ENCODE measurements at regions not wholly inside any gene's neighbourhood (a gene's known extent, or its start where the extent isn't known, plus 50 kb on each side); places are given as distances from the start of the nearest gene placed in this dataset.

DNA sequence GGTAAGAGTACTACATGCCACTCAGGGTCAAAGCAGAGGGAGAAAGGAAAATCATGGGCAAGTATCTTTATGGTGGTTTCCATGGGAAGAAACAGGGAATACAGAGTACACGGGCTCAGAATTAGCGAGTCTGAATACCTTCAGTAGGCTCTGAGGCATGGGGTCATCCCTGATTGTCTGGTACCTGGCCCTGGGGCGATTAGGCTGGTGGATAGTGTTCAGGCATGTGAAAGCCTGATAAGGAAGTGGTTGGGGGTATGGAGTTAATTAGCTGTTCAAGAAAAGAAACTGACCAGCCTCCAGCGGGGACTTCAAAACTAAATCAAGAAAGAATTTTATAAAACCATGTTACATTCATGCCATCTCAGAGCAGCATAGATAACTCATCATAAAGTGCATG lies 518.8 kb downstream of the RAB28 start:
- Histone ChIP-seq H3K4me2 (no peak overlapping the region), H4K20me1 (ENCODE audit: insufficient read depth) (no peaks in the 10 kb centered on the region), H3K36me3 (ENCODE audit: low read depth) (no peaks in the 10 kb centered on the region), H2AFZ (no peak overlapping the region), H3K9me2 (ENCODE audit: insufficient read depth) (no peaks in the 10 kb centered on the region), H3K4me3 (no peak overlapping the region), H3K27ac (no peak overlapping the region), H3K4me1 (replicated peaks; ENCODE audit: insufficient read depth) (no peaks in the 10 kb centered on the region), H3F3A (ENCODE audit: insufficient read depth, low read depth) (no peaks in the 10 kb centered on the region), H3K79me2 (ENCODE audit: low read depth) (no peaks in the 10 kb centered on the region), H3K27me3 (ENCODE audit: insufficient read depth, low read depth) (no peaks in the 10 kb centered on the region), H3K9me3 (ENCODE audit: insufficient read depth, low read depth) (no peaks in the 10 kb centered on the region)
- intact Hi-C loops (cut with micrococcal nuclease; ENCODE audit: unreplicated experiment), result no loop called here
- ChIA-PET POLR2A (ENCODE audit: unreplicated experiment) (no interaction called here), CTCF (no interaction called here)
- TF ChIP-seq EZH2 (IDR thresholded peaks at IDR 0.05; ENCODE audit: low read depth), result no peak
- TF ChIP-seq CTCF (conservative IDR thresholded peaks at IDR 0.05), result no peak
- BruUV-seq (replicated peaks), result no TSS peak
- no peak for DNase-seq

GRCh38 chr4:12963912-12964311 lies 520.2 kb downstream of the RAB28 start:
- intact Hi-C loops (cut with micrococcal nuclease; ENCODE audit: unreplicated experiment), result no loop called here
- BruUV-seq (replicated peaks), result no TSS peak
- ChIA-PET POLR2A (ENCODE audit: unreplicated experiment) (no interaction called here), CTCF (no interaction called here)
- Histone ChIP-seq H3K27me3 (ENCODE audit: insufficient read depth, low read depth) (no peaks in the 10 kb centered on the region), H3K9me2 (ENCODE audit: insufficient read depth) (no peaks in the 10 kb centered on the region), H3K79me2 (ENCODE audit: low read depth) (no peaks in the 10 kb centered on the region), H3K4me1 (replicated peaks; ENCODE audit: insufficient read depth) (no peaks in the 10 kb centered on the region), H4K20me1 (ENCODE audit: insufficient read depth) (no peaks in the 10 kb centered on the region), H3K27ac (no peak overlapping the region), H3K4me3 (no peak overlapping the region), H3K9me3 (ENCODE audit: insufficient read depth, low read depth) (no peaks in the 10 kb centered on the region), H2AFZ (no peak overlapping the region), H3K36me3 (ENCODE audit: low read depth) (no peaks in the 10 kb centered on the region), H3F3A (ENCODE audit: insufficient read depth, low read depth) (no peaks in the 10 kb centered on the region), H3K4me2 (no peak overlapping the region)
- no peak for TF ChIP-seq CTCF (conservative IDR thresholded peaks at IDR 0.05)
- TF ChIP-seq EZH2 (IDR thresholded peaks at IDR 0.05; ENCODE audit: low read depth), result no peak
- no peak for DNase-seq

GRCh38 chr4:12963291-12963690 lies 520.8 kb downstream of the RAB28 start:
- Histone ChIP-seq H3K4me2 (no peak overlapping the region), H3K27ac (no peak overlapping the region), H2AFZ (no peak overlapping the region), H3K36me3 (ENCODE audit: low read depth) (no peaks in the 10 kb centered on the region), H3K79me2 (ENCODE audit: low read depth) (no peaks in the 10 kb centered on the region), H3K27me3 (ENCODE audit: insufficient read depth, low read depth) (no peaks in the 10 kb centered on the region), H3K9me2 (ENCODE audit: insufficient read depth) (no peaks in the 10 kb centered on the region), H4K20me1 (ENCODE audit: insufficient read depth) (no peaks in the 10 kb centered on the region), H3K9me3 (ENCODE audit: insufficient read depth, low read depth) (no peaks in the 10 kb centered on the region), H3K4me3 (no peak overlapping the region), H3K4me1 (replicated peaks; ENCODE audit: insufficient read depth) (no peaks in the 10 kb centered on the region), H3F3A (ENCODE audit: insufficient read depth, low read depth) (no peaks in the 10 kb centered on the region)
- intact Hi-C loops (cut with micrococcal nuclease; ENCODE audit: unreplicated experiment), result no loop called here
- DNase-seq, result no peak
- TF ChIP-seq CTCF (conservative IDR thresholded peaks at IDR 0.05) (no peak), EZH2 (IDR thresholded peaks at IDR 0.05; ENCODE audit: low read depth) (no peak)
- CTCF ChIA-PET, result no interaction called here
- POLR2A ChIA-PET (ENCODE audit: unreplicated experiment), result no interaction called here
- no TSS peak for BruUV-seq (replicated peaks)

Measured in PC-9 (cell line).